Colonic mucosa (tissue), 4 donors: ENCODE measurements at regions not wholly inside any gene's neighbourhood (a gene's known extent, or its start where the extent isn't known, plus 50 kb on each side); places are given as distances from the start of the nearest gene placed in this dataset.

Source experiments
- DNase-seq: peaks from one replicate; pipeline ENCODE4 v3.0.0-alpha.2; 2020
- H3K27ac ChIP-seq: fragments of 200-600 bp; one replicate; pipeline ENCODE4 v1.8.0; 2021
- H3K27me3 ChIP-seq: fragments of 200-600 bp; one replicate; pipeline ENCODE4 v1.8.0; 2021
- H3K36me3 ChIP-seq: fragments of 200-600 bp; one replicate; pipeline ENCODE4 v1.8.0; 2021
- H3K4me1 ChIP-seq: fragments of 200-600 bp; one replicate; pipeline ENCODE4 v1.8.0; 2021; ENCODE audit warnings: mild to moderate bottlenecking
- H3K4me3 ChIP-seq: fragments of 200-600 bp; one replicate; pipeline ENCODE4 v1.8.0; 2021
- H3K9ac ChIP-seq, 2 donors: one replicate each; pipeline ENCODE4 v1.7.0; 2013; ENCODE audit warnings: control low read depth in 2 of 2, low read depth in 2 of 2, low read length in 2 of 2
- H3K9me3 ChIP-seq: fragments of 200-600 bp; one replicate; pipeline ENCODE4 v1.8.0; 2021
- CTCF ChIP-seq: fragments of 200-600 bp; IDR thresholded peaks from one replicate; pipeline ENCODE4 v1.8.0; 2022; ENCODE audit warnings: antibody characterized with exemption, mild to moderate bottlenecking
- intact Hi-C: fragments of 100-400 bp; cut with DNase I; formaldehyde crosslinking; loops from one replicate; pipeline ENCODE4 v1.14.1; 2022
- donor health status: healthy.
- donor health status: DM: no; HTN: no; CAD: no.
- donor health status: DM: no; HTN: no; CAD: no.

GRCh38 chr7:109261781-109262180 lies 692.1 kb downstream of the DNAJB9 start:
- Histone ChIP-seq H3K9ac (no peak overlapping the region), H3K27ac (no peak overlapping the region), H3K4me1 (no peaks in the 10 kb centered on the region), H3K9me3 (no peaks in the 10 kb centered on the region), H3K4me3 (no peak overlapping the region), H3K36me3 (no peaks in the 10 kb centered on the region), H3K27me3 (no peaks in the 10 kb centered on the region)
- intact Hi-C loops, result no loop called here
- no peak for TF ChIP-seq CTCF
- no peak for DNase-seq

DNA sequence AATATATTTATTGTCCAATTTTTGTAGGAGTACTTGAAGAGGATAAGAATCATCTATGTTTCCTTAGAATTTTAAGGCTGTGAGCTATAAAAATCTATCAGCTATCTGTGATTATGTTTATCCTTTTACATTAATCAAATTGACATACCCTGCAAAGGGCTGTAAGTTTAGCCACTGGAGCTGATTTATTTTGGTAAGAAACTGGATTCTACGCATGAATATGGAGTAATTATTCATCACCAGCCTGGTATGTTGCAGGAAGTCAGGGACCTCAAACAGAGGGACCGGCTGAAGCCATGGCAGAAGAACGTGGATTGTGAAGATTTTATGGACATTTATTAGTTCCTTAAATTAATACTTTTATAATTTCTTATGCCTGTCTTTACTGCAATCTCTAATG lies 696.9 kb downstream of the DNAJB9 start:
- Histone ChIP-seq H3K4me1 (no peaks in the 10 kb centered on the region), H3K9me3 (peaks cover 3% of the 10 kb centered on the region), H3K4me3 (no peak overlapping the region), H3K9ac (no peak overlapping the region), H3K27ac (no peak overlapping the region), H3K27me3 (no peaks in the 10 kb centered on the region), H3K36me3 (no peaks in the 10 kb centered on the region)
- TF ChIP-seq CTCF, result no peak
- no peak for DNase-seq
- intact Hi-C loops, result no loop called here

- H3K9ac ChIP-seq, result no peak overlapping the region
- no peak for DNase-seq
- H3K4me3 ChIP-seq, result no peak overlapping the region
- H3K27me3 ChIP-seq, result no peaks in the 10 kb centered on the region
- TF ChIP-seq CTCF, result no peak
- no peak overlapping the region for H3K27ac ChIP-seq
- intact Hi-C loops, result no loop called here
- no peaks in the 10 kb centered on the region for H3K4me1 ChIP-seq
- no peaks in the 10 kb centered on the region for H3K9me3 ChIP-seq
- no peaks in the 10 kb centered on the region for H3K36me3 ChIP-seq
These were observed 706.7 kb downstream of the DNAJB9 start for GRCh38 chr7:109276348-109276747.

DNA sequence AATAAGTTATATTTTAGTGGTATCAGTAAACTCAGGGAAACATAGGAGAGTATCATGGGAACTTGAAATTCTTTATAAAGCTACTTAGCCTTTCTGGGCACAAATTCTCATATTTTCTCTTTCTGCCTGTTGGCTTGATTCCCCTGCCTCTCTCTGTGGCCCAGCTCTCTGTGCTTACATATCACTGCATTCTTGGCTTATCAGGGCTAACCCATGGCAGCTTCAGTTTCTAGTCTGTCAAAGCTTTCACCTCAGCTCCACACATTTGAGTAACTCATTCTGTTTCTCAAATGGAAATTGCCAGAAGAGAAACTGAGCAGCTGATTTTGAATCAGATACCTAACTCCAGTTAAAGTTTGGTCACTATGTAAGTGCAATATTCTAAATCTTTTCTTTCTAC lies 713.1 kb downstream of the DNAJB9 start:
- Histone ChIP-seq H3K4me1 (no peaks in the 10 kb centered on the region), H3K9me3 (no peaks in the 10 kb centered on the region), H3K27me3 (no peaks in the 10 kb centered on the region), H3K27ac (no peak overlapping the region), H3K4me3 (no peak overlapping the region), H3K36me3 (no peaks in the 10 kb centered on the region), H3K9ac (no peak overlapping the region)
- no peak for DNase-seq
- intact Hi-C loops, result no loop called here
- no peak for TF ChIP-seq CTCF

- H3K9ac ChIP-seq, result no peak overlapping the region
- H3K27me3 ChIP-seq, result no peaks in the 10 kb centered on the region
- H3K27ac ChIP-seq, result no peak overlapping the region
- intact Hi-C loops, result no loop called here
- H3K4me1 ChIP-seq, result no peaks in the 10 kb centered on the region
- no peak for TF ChIP-seq CTCF
- H3K36me3 ChIP-seq, result no peaks in the 10 kb centered on the region
- H3K4me3 ChIP-seq, result no peak overlapping the region
- no peak for DNase-seq
- H3K9me3 ChIP-seq, result no peaks in the 10 kb centered on the region
These were observed 715.3 kb downstream of the DNAJB9 start for GRCh38 chr7:109284943-109285342.

GRCh38 chr7:109295158-109295557 lies 725.5 kb downstream of the DNAJB9 start:
- Histone ChIP-seq H3K4me3 (no peak overlapping the region), H3K4me1 (no peaks in the 10 kb centered on the region), H3K9ac (no peak overlapping the region), H3K27ac (no peak overlapping the region), H3K27me3 (no peaks in the 10 kb centered on the region), H3K9me3 (no peaks in the 10 kb centered on the region), H3K36me3 (no peaks in the 10 kb centered on the region)
- DNase-seq, result no peak
- intact Hi-C loops, result no loop called here
- TF ChIP-seq CTCF, result no peak
